ENCODE measurements at regions not wholly inside any gene's neighbourhood (a gene's known extent, or its start where the extent isn't known, plus 50 kb on each side); places are given as distances from the start of the nearest gene placed in this dataset.
A peak's percentile ranks its signal among the peaks of the same experiment; 100 is the strongest.

DNA sequence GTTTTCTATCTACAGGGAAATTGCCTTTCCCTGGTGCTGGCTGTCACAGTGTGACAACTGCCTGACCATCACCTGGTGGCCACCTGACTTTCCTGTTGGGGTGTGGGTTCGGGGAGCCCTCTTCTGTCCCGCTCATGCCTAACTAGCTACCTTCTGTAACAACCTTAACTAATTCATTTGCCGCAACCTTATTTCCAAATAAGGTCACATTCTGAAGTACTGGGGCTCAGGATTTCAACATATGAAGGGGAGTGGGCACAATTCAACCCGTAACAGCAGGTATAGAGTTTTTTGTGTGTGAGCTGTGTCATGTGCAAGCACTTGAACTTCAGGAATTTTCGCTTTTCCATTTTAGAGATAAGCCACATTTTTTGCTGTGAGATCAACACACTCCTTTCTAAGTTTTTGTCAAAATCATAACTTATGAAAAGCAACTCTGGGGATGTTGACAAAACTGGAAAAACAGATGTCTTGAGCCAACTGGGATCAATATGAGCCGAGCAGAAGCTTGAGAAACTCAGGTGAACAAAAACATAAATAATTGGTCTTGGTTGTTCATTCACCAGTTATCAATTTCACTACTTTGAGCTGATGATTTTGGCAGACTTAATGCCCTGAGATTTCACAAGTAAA, 242.0 kb upstream of the RGMA start:
- TF ChIP-seq, protein P1, sequence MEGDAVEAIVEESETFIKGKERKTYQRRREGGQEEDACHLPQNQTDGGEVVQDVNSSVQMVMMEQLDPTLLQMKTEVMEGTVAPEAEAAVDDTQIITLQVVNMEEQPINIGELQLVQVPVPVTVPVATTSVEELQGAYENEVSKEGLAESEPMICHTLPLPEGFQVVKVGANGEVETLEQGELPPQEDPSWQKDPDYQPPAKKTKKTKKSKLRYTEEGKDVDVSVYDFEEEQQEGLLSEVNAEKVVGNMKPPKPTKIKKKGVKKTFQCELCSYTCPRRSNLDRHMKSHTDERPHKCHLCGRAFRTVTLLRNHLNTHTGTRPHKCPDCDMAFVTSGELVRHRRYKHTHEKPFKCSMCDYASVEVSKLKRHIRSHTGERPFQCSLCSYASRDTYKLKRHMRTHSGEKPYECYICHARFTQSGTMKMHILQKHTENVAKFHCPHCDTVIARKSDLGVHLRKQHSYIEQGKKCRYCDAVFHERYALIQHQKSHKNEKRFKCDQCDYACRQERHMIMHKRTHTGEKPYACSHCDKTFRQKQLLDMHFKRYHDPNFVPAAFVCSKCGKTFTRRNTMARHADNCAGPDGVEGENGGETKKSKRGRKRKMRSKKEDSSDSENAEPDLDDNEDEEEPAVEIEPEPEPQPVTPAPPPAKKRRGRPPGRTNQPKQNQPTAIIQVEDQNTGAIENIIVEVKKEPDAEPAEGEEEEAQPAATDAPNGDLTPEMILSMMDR (IDR thresholded peaks at IDR 0.05): no peak
- TF ChIP-seq POLR2A (IDR thresholded peaks at IDR 0.05): no peak
- Histone ChIP-seq H3K9me3 (no peaks in the 10 kb centered on the region), H3K4me1 (peaks cover 0 to 6% of the 10 kb centered on the region in 2 donors), H3K27me3 (no peaks in the 10 kb centered on the region), H3K27ac (peak overlapping the region; percentile 59 to 62), H3K4me3 (no peak overlapping the region), H3K36me3 (no peaks in the 10 kb centered on the region)
- DNase-seq: no peak
- intact Hi-C loops (cut with DNase I; ENCODE audit: low total_unique reads): no loop called here

DNA sequence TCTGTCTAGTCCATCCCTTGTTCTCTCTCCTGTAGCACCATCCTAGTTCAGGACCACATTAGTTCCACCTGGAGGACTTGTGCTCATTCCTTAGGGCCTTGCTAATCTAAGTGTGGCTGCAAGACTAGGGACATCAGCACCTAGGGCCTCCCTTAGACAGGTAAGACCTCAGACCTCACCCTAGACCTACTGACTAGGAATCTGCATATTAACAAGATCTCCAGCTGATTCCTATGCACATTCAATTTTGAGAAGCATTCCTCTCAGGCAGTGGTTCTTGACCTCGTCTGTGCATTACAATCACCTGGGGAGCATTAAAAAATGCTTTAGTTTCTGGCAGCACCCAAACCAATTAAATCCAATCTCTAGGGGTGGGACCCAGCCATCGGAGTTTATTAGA, 238.4 kb upstream of the RGMA start:
- H3K4me1 ChIP-seq: peaks cover 0 to 6% of the 10 kb centered on the region in 2 donors
- H3K4me3 ChIP-seq: no peak overlapping the region
- H3K27me3 ChIP-seq: no peaks in the 10 kb centered on the region
- H3K36me3 ChIP-seq: no peaks in the 10 kb centered on the region
- no peak overlapping the region for H3K27ac ChIP-seq
- no peak for DNase-seq
- intact Hi-C loops (cut with DNase I; ENCODE audit: low total_unique reads): no loop called here
- TF ChIP-seq, protein P1 (IDR thresholded peaks at IDR 0.05): no peak
- no peak for TF ChIP-seq POLR2A (IDR thresholded peaks at IDR 0.05)
- H3K9me3 ChIP-seq: no peaks in the 10 kb centered on the region

DNA sequence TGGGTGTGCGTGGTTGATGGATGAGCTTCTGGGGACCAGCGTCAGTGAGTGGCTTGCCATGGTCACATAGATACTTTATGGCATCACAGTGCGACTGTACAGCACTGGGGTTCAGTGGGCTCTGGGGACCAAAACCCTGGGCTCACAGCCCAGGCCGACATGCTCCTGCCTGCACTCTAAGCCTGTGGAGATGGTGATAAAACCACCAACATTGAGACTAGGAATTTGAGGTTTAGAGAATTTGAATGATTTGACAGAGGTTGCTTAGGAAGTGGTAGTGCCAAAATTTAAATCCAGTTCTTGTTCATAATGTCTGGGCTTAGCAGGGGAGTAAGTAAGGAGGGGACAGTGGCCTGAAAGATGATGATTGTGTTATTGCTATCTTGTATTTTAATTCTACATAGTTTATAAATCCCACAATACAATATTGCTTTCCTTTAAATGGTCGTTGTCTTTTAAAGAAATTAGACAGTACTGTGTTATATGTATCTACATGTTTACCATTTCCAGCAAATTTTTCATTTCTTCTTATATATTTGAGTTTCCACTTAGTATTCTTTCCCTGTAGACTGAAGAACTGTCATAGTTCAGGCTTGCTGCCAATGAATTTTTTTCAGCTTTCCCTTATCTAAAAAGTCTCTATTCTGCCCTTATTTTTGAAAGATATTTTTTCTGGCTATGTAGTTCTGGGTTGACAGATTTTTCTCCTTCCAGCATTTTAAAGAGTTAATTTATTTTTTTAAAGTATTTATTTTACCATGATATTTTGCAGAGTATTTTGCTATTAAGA, 235.4 kb upstream of the RGMA start:
- TF ChIP-seq, protein P1 (IDR thresholded peaks at IDR 0.05): no peak
- TF ChIP-seq POLR2A (IDR thresholded peaks at IDR 0.05): no peak

DNA sequence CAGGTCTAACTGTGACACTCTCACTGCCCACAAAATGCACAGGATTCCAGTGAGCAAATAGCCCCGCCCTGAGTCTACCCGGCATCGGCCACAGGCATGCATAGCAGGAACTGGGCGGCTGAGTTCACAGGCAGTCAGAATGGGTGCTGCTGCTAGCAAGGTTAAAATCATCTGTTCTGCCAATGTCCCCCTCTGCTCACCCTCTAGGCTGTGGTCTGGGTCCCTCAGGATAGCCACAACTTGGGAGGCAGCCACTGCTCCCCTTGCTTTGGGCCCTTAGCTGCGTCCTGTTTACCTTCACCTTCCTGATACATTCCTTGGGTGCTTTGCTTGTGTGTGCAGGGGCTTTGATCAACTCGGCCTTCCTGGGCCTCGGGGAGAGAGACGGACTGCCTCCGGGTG, 232.9 kb upstream of the RGMA start:
- Histone ChIP-seq H3K9me3 (no peaks in the 10 kb centered on the region), H3K27me3 (no peaks in the 10 kb centered on the region), H3K4me1 (no peaks in the 10 kb centered on the region), H3K4me3 (no peak overlapping the region), H3K36me3 (no peaks in the 10 kb centered on the region), H3K27ac (no peak overlapping the region)
- intact Hi-C loops (cut with DNase I; ENCODE audit: low total_unique reads): no loop called here
- DNase-seq: no peak
- no peak for TF ChIP-seq POLR2A (IDR thresholded peaks at IDR 0.05)
- TF ChIP-seq, protein P1 (IDR thresholded peaks at IDR 0.05): no peak

More for the DNA sequence above, 235.4 kb upstream of the RGMA start:
- H3K9me3 ChIP-seq: no peaks in the 10 kb centered on the region
- no peak overlapping the region for H3K27ac ChIP-seq
- DNase-seq: no peak
- no peak overlapping the region for H3K4me3 ChIP-seq
- H3K36me3 ChIP-seq: no peaks in the 10 kb centered on the region
- H3K27me3 ChIP-seq: no peaks in the 10 kb centered on the region
- intact Hi-C loops (cut with DNase I; ENCODE audit: low total_unique reads): no loop called here
- no peaks in the 10 kb centered on the region for H3K4me1 ChIP-seq

DNA sequence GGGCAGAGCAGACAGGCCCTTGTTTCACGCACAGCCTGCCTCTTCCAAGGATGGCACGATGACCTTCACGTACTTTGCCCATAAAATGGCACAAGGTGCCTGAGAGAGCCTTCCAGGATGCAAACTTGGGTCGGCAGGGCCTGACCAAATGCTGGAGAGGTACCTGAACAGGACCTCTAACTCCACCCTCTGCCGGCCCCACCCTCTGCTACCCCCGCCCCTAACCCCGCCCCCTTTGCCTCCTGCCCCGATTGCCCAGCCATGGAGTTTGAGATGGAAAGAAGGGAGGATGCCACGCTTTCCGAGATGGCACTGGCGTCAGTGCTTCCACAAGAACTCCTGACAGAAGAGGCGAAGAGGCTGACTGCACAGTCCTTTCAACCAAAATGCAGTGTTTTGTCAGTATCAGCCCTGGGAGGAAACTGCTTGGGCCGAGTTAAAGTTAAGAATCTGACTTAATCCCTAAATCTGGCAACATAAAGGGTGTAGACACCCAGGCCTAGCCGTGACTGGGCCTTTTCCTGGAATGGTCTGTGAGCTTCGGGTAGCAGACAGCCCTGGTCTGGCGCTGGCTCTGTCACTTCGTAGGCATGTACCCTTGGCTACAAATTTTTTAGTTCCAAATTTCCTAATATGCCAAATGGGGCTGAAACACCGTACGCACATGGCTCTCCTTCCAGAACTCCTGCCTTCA, 230.3 kb upstream of the RGMA start:
- H3K27me3 ChIP-seq: no peaks in the 10 kb centered on the region
- H3K27ac ChIP-seq: no peak overlapping the region
- H3K4me3 ChIP-seq: no peak overlapping the region
- intact Hi-C loops (cut with DNase I; ENCODE audit: low total_unique reads): no loop called here
- TF ChIP-seq POLR2A (IDR thresholded peaks at IDR 0.05): no peak
- TF ChIP-seq, protein P1 (IDR thresholded peaks at IDR 0.05): no peak
- H3K9me3 ChIP-seq: no peaks in the 10 kb centered on the region
- no peak for DNase-seq
- H3K4me1 ChIP-seq: no peaks in the 10 kb centered on the region
- no peaks in the 10 kb centered on the region for H3K36me3 ChIP-seq

Data from uterus (tissue), 3 donors.